Stimulated activated CD4-positive, alpha-beta T cell treated with anti-CD3 and anti-CD28 coated beads, Interleukin-12 subunit alpha, Interleukin-12 subunit beta, amount 100 ng/mL, for 24 hours (primary cell): ENCODE measurements at regions not wholly inside any gene's neighbourhood (a gene's known extent, or its start where the extent isn't known, plus 50 kb on each side); places are given as distances from the start of the nearest gene placed in this dataset.
"Not testable (repeated sequence)": the region's sequence is repeated elsewhere in the genome, so short reads cannot be mapped to it uniquely, and the experiment has no call there.

Experiments
- DNase-seq, 2 experiments: peaks; one replicate each; pipeline ENCODE4 v3.0.0-alpha.2; 2020; ENCODE audit warnings: low read depth in 2 of 2

- DNase-seq: no peak
These were observed 747.8 kb upstream of the GBE1 start for GRCh38 chr3:82509106-82509842.

- no peak for DNase-seq
These were observed 744.8 kb upstream of the GBE1 start for GRCh38 chr3:82506204-82506603.

- DNase-seq: no peak
These were observed 743.8 kb upstream of the GBE1 start for GRCh38 chr3:82505079-82505756.

- no peak for DNase-seq
These were observed 736.7 kb upstream of the GBE1 start for GRCh38 chr3:82498186-82498585.

GRCh38 chr3:82496890-82497560 lies 735.6 kb upstream of the GBE1 start:
- no peak for DNase-seq

- no peak for DNase-seq
These were observed 734.2 kb upstream of the GBE1 start for GRCh38 chr3:82495655-82496054.

- no peak for DNase-seq
These were observed 733.6 kb upstream of the GBE1 start for GRCh38 chr3:82494977-82495489.

- no peak for DNase-seq
These were observed 732.4 kb upstream of the GBE1 start for GRCh38 chr3:82493858-82494257.

- DNase-seq: no peak
These were observed 713.9 kb upstream of the GBE1 start for GRCh38 chr3:82475306-82475705.

GRCh38 chr3:82474711-82475110 lies 713.3 kb upstream of the GBE1 start:
- DNase-seq: no peak

- DNase-seq: no peak
These were observed 712.6 kb upstream of the GBE1 start for GRCh38 chr3:82473864-82474541.

- no peak for DNase-seq
These were observed 705.6 kb upstream of the GBE1 start for GRCh38 chr3:82467051-82467450.

- no peak for DNase-seq
These were observed 701.5 kb upstream of the GBE1 start for GRCh38 chr3:82462977-82463376.

GRCh38 chr3:82461049-82461889 lies 699.8 kb upstream of the GBE1 start:
- no peak for DNase-seq

- no peak for DNase-seq
These were observed 686.9 kb upstream of the GBE1 start for GRCh38 chr3:82448320-82448719.

- DNase-seq: not testable (repeated sequence)
These were observed 667.4 kb upstream of the GBE1 start for GRCh38 chr3:82428821-82429220.

GRCh38 chr3:82424031-82424339 lies 662.5 kb upstream of the GBE1 start:
- DNase-seq: no peak

- DNase-seq: no peak
These were observed 662.0 kb upstream of the GBE1 start for GRCh38 chr3:82423268-82424030.

GRCh38 chr3:82416830-82417229 lies 655.4 kb upstream of the GBE1 start:
- DNase-seq: no peak

GRCh38 chr3:82416349-82416748 lies 654.9 kb upstream of the GBE1 start:
- no peak for DNase-seq

- DNase-seq: no peak
These were observed 651.7 kb upstream of the GBE1 start for GRCh38 chr3:82413171-82413570.
